Right lobe of liver (tissue), 6 donors: ENCODE measurements at regions not wholly inside any gene's neighbourhood (a gene's known extent, or its start where the extent isn't known, plus 50 kb on each side); places are given as distances from the start of the nearest gene placed in this dataset.
"Not testable (repeated sequence)": the region's sequence is repeated elsewhere in the genome, so short reads cannot be mapped to it uniquely, and the experiment has no call there.

Source experiments
- ATAC-seq, 4 donors: fragments of 200-7000 bp; cut with Tn5 transposase; one replicate each; pipeline ENCODE4 v1.9.1; 2020; ENCODE audit warnings: mild to moderate bottlenecking in 4 of 4, moderate library complexity in 4 of 4
- DNase-seq, 3 donors: peaks; one replicate each; pipeline ENCODE4 v3.0.0-alpha.2; 2020
- H3K27ac ChIP-seq, 3 donors: fragments of 200-600 bp; one replicate each; pipeline ENCODE4 v1.8.0; 2022
- H3K27me3 ChIP-seq, 2 donors: fragments of 200-600 bp; one replicate each; pipeline ENCODE4 v1.8.0; 2022
- H3K36me3 ChIP-seq, 4 donors: fragments of 200-600 bp; sonication (generic) in 1 of 4; one replicate each; pipeline versions ENCODE4 v1.5.1 to v1.8.0; 2017 to 2022; ENCODE audit warnings: control low read depth in 1 of 4
- H3K4me1 ChIP-seq, 4 donors: fragments of 200-600 bp; sonication (generic) in 1 of 4; one replicate each; pipeline versions ENCODE4 v1.5.1 to v1.8.0; 2017 to 2022; ENCODE audit warnings: control low read depth in 1 of 4
- H3K4me3 ChIP-seq, 3 donors: fragments of 200-600 bp; one replicate each; pipeline ENCODE4 v1.8.0; 2022
- H3K9me3 ChIP-seq, 4 donors: fragments of 200-600 bp; sonication (generic) in 1 of 4; one replicate each; pipeline versions ENCODE4 v1.5.1 to v1.8.0; 2017 to 2022; ENCODE audit warnings: control low read depth in 1 of 4
- POLR2A ChIP-seq: fragments of 450-650 bp; IDR thresholded peaks from one replicate; pipeline ENCODE4 v1.6.1; 2017; ENCODE audit warnings: antibody characterized with exemption, mild to moderate bottlenecking
- WGBS: methylation state at CpG from one replicate; pipeline ENCODE4 v1.1.6; 2018; ENCODE audit warnings: low coverage, low lambda C conversion rate; ENCODE audit not compliant: insufficient coverage; ENCODE audit errors: missing lambda C conversion rate; 5-methylcytosine and 5-hydroxymethylcytosine counted together
- intact Hi-C, 2 donors: fragments of 100-400 bp; cut with DNase I; formaldehyde crosslinking; loops; one replicate each; pipeline versions ENCODE4 v1.11.2 to v1.14.1; 2022
- TF ChIP-seq, protein P1 (sequence below), 4 donors: fragments of 200-600 bp in 3 of 4; fragments of 450-650 bp in 1 of 4; IDR thresholded peaks; one replicate each; pipeline versions ENCODE4 v1.5.1 to v1.8.0; 2016 to 2022; ENCODE audit warnings: antibody characterized with exemption in 4 of 4, mild to moderate bottlenecking in 2 of 4
- donor health status: DM: no; HTN: yes; CAD: no.
- donor health status: DM: no; HTN: no; CAD: no.
- donor health status: DM: no; HTN: no; CAD: no.
- donor health status: DM: no; HTN: yes; CAD: no.
- donor health status: DM: no; HTN: yes; CAD: no.

- Histone ChIP-seq H3K27ac (no peak overlapping the region), H3K4me3 (no peak overlapping the region), H3K27me3 (no peaks in the 10 kb centered on the region), H3K9me3 (no peaks in the 10 kb centered on the region), H3K36me3 (no peaks in the 10 kb centered on the region), H3K4me1 (no peaks in the 10 kb centered on the region)
- intact Hi-C loops = no loop called here
- no peak for TF ChIP-seq POLR2A
- TF ChIP-seq, protein P1, sequence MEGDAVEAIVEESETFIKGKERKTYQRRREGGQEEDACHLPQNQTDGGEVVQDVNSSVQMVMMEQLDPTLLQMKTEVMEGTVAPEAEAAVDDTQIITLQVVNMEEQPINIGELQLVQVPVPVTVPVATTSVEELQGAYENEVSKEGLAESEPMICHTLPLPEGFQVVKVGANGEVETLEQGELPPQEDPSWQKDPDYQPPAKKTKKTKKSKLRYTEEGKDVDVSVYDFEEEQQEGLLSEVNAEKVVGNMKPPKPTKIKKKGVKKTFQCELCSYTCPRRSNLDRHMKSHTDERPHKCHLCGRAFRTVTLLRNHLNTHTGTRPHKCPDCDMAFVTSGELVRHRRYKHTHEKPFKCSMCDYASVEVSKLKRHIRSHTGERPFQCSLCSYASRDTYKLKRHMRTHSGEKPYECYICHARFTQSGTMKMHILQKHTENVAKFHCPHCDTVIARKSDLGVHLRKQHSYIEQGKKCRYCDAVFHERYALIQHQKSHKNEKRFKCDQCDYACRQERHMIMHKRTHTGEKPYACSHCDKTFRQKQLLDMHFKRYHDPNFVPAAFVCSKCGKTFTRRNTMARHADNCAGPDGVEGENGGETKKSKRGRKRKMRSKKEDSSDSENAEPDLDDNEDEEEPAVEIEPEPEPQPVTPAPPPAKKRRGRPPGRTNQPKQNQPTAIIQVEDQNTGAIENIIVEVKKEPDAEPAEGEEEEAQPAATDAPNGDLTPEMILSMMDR (IDR thresholded peaks at IDR 0.05) = no peak
- WGBS = 45% methylated on average over 2 of the region's 2 CpGs
- no peak for DNase-seq
- ATAC-seq = no peak
Observed at GRCh38 chr3:20305647-20306046, 119.6 kb upstream of the SGO1 start.

DNA sequence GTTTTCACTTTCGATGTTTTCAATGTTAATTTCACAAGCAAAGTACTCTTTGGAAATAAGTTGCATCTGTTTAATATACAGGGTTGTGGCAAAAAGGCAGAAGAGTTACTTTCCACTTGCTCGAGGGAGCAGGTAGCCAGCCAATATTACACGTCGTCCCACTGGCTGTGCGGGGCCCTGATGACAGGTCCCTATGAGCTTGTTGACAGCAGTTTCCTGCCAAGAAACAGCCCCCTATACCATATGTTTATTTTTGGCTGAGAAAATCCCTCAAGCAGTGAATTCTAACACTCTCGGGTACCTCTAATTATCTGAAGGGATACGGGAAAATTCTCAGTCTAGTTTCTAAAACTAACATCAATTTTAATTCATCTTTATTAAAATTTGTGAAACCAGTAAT, 116.8 kb upstream of the SGO1 start:
- DNase-seq (no peak), ATAC-seq (no peak)
- Histone ChIP-seq H3K4me3 (no peak overlapping the region), H3K27ac (no peak overlapping the region), H3K4me1 (no peaks in the 10 kb centered on the region), H3K9me3 (no peaks in the 10 kb centered on the region), H3K27me3 (no peaks in the 10 kb centered on the region), H3K36me3 (no peaks in the 10 kb centered on the region)
- intact Hi-C loops = no loop called here
- WGBS = 91% methylated on average over 7 of the region's 7 CpGs
- TF ChIP-seq POLR2A = no peak
- TF ChIP-seq, protein P1 (IDR thresholded peaks at IDR 0.05) = no peak

GRCh38 chr3:20288050-20288449, 102.0 kb upstream of the SGO1 start:
- TF ChIP-seq POLR2A = no peak
- TF ChIP-seq, protein P1 (IDR thresholded peaks at IDR 0.05) = no peak
- intact Hi-C loops = no loop called here
- H3K27me3 ChIP-seq = no peaks in the 10 kb centered on the region
- no peak overlapping the region for H3K27ac ChIP-seq
- H3K4me1 ChIP-seq = no peaks in the 10 kb centered on the region
- no peaks in the 10 kb centered on the region for H3K36me3 ChIP-seq
- H3K9me3 ChIP-seq = no peaks in the 10 kb centered on the region
- ATAC-seq (no peak), DNase-seq (no peak)
- no peak overlapping the region for H3K4me3 ChIP-seq

- 51% methylated on average over 7 of the region's 7 CpGs for WGBS
- no peak for TF ChIP-seq POLR2A
- TF ChIP-seq, protein P1 (IDR thresholded peaks at IDR 0.05) = no peak
Observed at GRCh38 chr3:20280257-20280656, 94.3 kb upstream of the SGO1 start.

GRCh38 chr3:20265977-20266376, 80.0 kb upstream of the SGO1 start:
- H3K27me3 ChIP-seq, H3K27ac ChIP-seq, H3K36me3 ChIP-seq, DNase-seq, ATAC-seq, H3K9me3 ChIP-seq, H3K4me3 ChIP-seq, intact Hi-C loops, H3K4me1 ChIP-seq: not testable (repeated sequence)
- 76% methylated on average over 3 of the region's 4 CpGs for WGBS

More at GRCh38 chr3:20280257-20280656, 94.3 kb upstream of the SGO1 start:
- Histone ChIP-seq H3K9me3 (peaks cover 0 to 3% (median 0%) of the 10 kb centered on the region in 4 donors), H3K36me3 (no peaks in the 10 kb centered on the region), H3K4me1 (no peaks in the 10 kb centered on the region), H3K4me3 (no peak overlapping the region), H3K27ac (no peak overlapping the region), H3K27me3 (no peaks in the 10 kb centered on the region)
- no peak for ATAC-seq
- intact Hi-C loops = no loop called here
- no peak for DNase-seq
